KBM-7 (cell line): ENCODE measurements at regions not wholly inside any gene's neighbourhood (a gene's known extent, or its start where the extent isn't known, plus 50 kb on each side); places are given as distances from the start of the nearest gene placed in this dataset.
"Not testable (repeated sequence)": the region's sequence is repeated elsewhere in the genome, so short reads cannot be mapped to it uniquely, and the experiment has no call there.

Source experiments
- DNase-seq: peaks from one replicate; pipeline ENCODE4 v3.0.0-alpha.2; 2015
- in situ Hi-C: fragments of 300-500 bp; cut with MboI; formaldehyde crosslinking; loops from 2 replicates; pipeline ENCODE4 v1.14.3; 2020; ENCODE audit warnings: low sequenced_read_pairs, low pct_unique_long_range_greater_than_20kb, mixed read lengths

DNA sequence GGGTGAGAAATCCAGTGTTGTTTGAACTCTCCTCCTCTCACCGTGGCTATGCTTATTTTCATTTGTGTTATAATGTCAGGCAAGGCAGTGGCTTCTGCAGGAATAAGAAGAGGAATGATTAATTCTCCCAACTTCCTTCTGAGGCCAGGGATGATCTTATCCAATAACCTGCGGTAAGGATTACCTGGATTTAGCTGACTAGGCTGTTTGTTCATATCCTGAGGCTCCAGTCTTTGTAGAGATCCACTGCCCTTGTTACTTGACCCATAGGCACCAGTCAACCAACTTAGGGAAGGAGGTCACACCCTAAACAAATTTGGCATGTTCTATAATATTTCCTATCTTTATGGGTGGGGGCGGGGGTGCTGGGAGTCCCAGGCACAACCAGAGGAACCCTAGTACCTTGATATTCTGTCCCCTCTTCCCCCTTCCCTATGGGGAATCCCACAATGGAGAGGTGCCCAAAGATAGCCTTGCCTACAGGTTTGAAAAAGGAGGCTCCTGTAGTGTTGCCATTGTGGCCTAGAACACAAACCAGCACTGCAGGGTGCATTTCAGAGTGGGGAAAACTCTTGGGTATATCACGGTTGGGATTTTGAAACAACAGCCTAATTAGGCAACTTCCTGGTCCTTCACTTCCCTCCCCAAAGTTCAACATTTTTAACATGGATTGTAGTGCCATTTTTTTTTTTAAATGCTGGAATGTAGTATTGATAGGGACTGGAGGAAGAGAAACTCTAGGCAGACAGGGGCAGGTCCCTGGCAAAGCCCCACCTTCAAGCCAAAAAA, 977.5 kb upstream of the SPRY2 start:
- DNase-seq: no peak
- in situ Hi-C loops: no loop called here

DNA sequence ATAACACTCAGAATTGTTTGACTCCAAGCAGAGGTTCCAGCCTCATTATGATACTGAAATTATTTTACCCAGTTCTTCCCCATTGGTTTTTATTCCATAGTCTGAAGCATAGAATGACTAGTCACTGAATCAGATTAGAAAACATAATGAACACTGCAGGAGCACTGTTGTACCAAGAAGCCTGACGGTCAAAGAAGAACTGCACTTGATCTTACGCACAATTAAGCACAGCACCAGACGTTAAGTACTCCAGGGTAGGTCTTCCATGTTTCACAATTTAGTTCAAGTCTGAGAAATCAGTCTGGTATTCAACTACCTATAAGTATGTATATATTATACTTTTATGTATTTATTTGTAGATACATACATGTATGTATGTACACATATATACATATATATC, 973.5 kb upstream of the SPRY2 start:
- in situ Hi-C loops: no loop called here
- no peak for DNase-seq

DNA sequence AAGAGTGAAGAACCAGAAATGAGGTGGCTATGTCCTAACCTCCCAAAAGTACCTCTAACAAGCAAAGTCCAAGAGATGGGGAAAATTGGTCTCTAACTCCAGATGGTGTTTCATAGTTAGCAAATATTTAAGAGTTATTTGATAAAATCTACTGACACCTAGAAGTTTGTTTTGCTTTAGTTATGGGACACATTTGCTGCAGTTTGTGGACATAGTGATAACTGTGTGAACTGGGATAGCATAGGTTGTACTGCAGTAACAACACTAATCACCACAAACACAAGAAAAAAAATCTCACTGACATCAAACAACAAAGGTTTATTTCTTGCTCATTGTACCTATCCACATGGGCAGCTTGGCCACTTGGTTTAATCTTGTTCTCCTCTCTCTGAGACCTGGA, 965.0 kb upstream of the SPRY2 start:
- DNase-seq: no peak
- in situ Hi-C loops: no loop called here

DNA sequence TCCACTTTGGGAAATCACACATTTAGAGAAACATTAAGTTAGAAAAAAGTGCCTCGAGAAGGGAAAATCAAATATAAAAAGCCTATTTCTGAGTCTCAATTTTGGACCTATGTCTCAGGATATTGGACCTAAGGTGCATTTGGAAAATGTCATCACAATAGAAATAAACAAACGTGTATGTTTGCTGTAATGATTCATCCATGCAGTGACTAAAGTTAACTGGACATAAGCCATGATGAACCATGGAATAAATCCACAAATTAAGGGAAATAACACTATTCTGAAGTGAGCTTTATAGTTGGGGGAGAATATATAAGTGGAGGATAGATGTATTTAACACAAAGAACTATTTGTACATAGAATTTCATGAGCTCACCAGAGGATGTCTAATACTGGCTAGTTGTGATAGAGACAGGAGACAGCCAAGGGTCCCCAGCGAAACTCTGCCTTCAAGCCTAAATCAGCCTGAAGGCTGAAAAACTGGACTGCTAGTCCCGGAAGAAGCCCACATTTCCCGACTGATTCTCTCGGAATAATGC, 963.3 kb upstream of the SPRY2 start:
- no peak for DNase-seq
- in situ Hi-C loops: no loop called here

DNA sequence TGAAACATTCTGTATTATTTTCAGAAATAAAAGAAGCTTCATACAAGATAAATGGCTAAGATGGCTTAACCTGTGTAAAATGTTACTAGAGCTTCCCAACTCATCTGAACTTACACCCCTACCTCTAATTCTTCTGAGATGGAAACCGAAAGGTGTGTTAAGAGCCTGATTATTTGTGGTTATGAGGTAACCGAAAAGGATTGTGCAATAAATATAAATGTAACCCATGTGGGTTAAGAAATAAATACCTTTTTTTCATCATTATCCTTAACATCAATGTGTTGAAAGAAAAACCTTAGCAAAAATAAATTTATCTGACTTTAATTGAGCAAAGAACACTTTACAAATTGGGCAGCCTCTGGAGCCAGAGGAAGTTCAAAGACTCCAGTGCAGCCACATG, 961.8 kb upstream of the SPRY2 start:
- in situ Hi-C loops: no loop called here
- DNase-seq: no peak

DNA sequence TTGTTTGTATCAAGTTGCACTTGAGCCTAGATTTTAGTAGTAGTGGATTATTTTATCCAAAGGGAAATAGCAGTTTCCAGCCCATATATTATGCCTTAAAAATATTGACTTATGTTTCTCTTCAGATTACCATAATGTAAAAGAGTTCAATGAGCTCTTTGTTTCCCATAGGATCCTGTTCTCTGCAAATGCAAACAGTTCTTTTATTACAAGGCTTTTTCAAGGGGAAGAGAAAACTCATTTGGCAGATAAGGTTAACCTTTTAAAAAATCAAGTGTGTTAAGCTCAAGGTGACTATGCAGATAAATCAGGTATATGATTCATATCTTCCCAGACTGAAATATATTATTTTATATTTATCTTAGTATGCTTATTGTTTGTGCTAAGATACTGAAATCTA, 961.2 kb upstream of the SPRY2 start:
- DNase-seq: no peak
- in situ Hi-C loops: no loop called here

DNA sequence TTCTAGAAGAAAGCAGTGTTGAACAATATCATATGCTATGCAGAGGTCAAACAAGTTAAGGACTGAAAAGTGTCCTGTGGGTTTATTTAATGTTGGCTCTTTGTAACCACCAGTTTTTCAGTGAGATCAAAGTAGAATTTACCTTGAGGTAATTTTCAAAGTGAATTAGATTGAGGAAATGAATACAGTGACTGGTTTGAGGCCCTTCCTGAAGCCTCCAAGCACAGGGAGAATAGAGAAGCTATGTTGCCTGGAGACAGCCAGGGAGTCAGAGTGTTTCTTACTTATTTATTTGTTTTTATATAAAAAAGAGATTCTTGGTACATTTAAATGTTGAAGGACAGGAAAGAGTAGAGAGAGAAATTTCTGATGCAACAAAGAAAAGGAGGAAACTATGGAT, 954.3 kb upstream of the SPRY2 start:
- in situ Hi-C loops: no loop called here
- DNase-seq: no peak

DNA sequence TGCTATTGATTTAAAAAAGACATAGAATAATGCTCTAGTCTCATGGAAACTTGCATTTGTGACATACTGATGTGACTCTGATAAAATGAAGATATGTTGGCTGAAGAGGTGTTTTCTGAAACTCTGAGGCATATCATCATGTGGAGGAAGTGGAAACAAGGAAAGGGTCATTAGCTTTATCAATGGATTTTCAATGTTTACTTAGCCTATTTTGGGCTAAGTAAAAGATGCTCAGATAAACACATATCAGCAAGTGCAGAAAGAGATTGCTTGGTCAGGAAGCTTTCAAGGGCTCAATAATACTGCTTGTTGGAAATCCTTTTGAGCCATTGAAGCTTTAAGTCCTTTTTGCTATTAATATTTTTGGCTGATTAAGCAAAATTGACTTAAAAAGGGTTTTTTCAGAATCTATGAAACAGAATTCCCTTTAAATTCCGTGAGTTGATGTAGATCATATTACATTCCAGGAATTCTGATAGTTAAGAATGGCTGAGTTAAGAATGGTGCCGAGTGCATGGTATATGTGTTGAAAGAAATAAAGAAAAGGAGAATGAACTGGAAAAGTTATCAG, 952.8 kb upstream of the SPRY2 start:
- in situ Hi-C loops: no loop called here
- no peak for DNase-seq

DNA sequence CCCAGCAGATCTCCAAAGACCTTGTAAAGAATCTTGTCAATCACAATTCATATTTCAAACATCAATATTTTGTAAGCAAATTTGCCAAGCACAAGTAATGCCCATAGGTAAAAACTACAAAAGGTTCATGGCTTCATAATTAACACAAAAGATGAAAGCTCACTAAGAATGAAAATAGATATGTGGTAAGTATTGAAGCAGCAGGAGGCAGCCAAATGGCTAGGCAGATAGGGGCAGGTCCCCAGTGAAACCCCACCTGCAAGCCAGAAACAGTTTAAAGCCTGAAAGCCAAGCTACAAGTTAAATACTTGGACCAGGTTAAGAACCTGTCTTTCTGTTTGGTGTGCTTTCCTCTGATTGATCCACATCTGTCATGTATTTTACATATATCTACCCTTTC, 942.6 kb upstream of the SPRY2 start:
- in situ Hi-C loops: no loop called here
- DNase-seq: no peak

DNA sequence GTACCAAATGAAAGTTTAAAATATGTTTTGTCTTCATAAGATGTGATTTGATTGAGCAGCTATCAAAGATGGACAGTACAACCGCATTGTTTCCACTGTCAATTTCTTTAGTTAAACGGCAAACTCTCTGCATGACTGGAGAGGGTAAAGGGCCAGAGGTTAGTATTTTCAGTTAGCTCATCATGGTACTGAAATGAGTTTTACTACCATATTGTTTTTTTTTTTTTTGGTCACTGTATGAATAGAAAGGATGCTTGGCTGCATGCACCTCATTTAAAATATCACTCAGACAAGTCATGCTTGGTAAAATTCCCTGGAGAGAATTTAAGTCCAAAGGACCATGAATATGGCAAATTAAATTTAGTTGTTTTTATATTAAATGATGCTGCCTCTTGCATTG, 942.1 kb upstream of the SPRY2 start:
- in situ Hi-C loops: no loop called here
- DNase-seq: no peak

DNA sequence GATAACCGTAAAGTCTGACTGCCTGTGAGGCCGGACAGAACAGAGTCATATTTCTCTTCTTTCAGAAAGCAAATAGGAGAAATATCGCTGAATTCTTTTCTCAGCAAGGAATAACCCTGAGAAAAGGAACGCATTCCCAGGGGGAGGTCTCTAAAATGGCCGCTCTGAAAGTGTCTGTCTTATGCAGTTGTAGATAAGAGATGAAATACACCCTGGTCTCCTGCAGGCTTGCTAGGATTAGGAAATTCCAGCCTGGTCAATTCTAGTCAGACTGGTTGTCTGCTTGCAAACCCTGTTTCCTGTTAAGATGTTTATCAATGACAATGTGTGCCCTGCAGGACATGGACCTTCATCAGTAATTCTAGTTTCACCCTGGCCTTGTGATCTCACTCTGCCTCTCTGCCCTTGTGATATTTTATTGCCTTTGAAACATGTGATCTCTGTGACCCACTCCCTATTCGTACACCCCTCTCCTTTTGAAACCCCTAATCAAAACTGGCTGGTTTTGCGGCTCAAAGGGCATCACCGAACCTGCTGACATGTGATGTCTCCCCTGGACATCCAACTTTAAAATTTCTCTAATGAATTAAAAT, 934.8 kb upstream of the SPRY2 start:
- in situ Hi-C loops: no loop called here
- no peak for DNase-seq

DNA sequence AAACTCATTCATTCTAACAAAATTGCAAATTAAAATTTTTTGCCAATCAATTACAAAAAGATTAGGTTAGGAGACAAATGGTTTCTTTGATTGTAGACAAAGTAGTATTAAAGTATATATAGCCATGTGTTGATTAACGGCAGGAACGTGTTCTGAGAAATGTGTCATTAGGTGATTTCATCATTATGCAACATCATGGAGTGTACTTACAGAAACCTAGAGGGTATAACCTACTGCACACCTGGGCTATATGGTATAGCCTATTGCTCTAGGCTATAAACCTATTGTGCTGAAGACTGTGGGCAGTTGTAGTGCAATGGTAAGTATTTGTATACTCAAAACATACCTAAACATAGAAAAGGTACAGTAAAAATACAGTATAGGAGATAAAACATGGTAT, 906.8 kb upstream of the SPRY2 start:
- no peak for DNase-seq
- in situ Hi-C loops: no loop called here

DNA sequence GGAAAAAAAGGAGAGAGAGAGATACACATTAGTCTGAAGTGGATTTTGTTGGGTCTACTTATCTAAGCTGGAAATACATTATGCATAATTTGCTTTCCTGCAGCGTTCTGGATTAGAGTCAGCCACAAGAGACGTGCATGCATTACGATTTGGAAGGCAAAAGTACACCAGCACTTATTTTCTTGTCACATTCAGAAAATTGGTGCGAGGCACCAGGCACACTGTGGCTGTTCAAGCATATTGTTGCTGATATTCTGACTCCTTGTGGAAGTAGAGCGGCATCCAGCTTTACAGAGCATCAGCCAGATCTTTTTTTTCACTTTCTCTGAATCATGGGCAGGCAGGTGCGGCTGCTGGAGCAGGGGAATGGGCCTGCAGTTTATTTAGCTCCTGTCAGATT, 905.6 kb upstream of the SPRY2 start:
- no peak for DNase-seq
- in situ Hi-C loops: no loop called here

DNA sequence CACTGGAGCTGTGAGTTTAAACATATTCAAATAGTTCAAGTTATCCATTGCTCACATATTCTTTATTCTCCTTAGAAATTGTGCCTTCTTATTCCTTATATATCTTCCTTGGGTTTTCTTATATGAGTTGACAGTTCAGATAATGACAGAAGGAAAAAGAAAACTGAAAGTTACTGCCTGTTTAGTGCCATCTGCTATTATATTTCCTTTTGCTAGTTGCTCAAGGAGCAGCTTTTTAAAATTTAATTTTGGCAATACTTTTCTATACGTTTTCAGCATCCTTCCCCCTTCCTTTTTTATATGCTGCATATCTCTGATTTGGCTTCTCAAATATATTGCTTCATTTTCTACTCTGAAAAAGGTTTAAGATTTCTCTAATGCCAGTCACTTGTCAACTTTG, 903.1 kb upstream of the SPRY2 start:
- no peak for DNase-seq
- in situ Hi-C loops: no loop called here

DNA sequence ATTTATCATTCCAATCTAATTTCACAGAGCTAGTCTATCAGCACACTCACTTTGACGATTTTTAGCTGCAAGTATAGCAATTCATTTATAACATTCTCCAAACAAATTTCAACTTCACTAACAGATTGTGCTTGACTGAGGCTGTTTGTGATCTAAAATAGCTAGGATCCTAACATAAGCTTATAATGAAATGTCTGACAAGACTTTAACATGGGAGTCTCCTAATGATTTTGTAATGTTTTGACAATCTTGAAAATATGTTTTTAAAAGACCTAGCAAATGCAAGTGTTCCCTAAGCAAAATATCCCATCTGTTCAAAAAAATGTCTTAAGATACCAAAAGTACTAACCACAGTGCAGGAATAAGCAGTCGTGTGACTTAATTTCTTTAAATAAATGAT, 889.5 kb upstream of the SPRY2 start:
- in situ Hi-C loops: no loop called here

DNA sequence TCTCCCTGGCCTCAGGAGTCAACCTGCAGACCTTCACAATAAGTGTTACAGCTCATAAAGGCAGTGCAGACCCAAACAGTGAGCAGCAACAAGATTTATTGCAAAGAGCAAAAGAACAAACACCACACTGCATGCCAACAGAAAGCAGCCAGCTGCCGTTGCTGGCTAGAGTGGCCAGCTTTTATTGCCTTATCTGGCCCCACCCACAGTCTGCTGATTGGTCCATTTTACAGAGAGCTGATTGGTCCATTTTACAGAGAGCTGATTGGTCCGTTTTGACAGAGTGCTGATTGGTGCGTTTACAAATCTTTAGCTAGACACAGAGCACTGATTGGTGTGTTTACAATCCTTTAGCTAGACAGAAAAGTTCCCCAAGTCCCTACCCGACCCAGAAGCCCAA, 885.9 kb upstream of the SPRY2 start:
- in situ Hi-C loops, DNase-seq: not testable (repeated sequence)

More for the DNA sequence above, 889.5 kb upstream of the SPRY2 start:
- no peak for DNase-seq

DNA sequence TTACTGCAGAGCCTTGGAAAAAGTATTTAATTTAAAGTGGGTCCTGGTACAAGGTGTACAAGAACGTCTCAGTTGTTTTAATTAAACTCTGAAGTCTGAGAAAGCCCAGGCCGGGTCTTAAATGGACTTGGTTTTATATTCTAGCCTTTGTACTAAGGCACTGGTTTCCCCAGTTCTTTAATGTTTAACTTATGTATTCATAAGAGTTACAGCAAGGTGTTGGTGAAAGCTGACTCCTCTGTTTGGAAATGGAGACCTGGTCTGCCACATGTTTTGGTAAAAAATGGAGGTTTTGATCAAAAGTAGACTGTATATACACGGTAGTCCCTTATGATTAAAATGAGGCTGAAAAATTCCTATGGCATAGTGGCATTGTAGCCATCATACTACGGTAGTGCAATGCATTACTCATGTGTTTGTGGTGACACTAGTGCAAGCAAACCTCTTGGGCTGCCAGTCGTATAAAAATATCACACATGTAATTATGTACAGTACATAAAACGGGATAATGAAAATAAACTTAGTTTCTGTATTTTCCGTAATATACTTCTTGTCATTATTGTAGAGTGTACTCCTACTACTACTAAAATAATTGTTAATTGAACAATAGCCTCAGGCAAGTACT, 883.4 kb upstream of the SPRY2 start:
- in situ Hi-C loops: no loop called here
- DNase-seq: no peak

DNA sequence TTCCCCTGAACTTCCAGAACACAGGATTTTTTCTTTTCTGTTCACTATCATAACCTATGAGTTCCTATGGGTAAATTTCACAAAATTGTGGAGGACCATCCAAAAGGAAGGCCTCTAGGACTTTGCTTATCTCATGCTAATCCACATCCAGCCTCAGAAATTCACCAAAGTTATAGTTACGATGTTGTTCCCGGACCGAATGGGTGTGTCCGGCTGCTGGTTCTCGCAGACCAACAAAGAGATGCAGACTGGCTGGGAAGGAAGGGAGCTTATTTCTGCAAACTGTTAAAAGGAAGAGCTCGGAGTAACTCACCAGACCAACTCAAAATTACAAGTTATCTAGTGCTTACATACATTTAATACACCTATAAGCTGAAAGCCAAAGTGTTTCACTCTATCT, 882.9 kb upstream of the SPRY2 start:
- in situ Hi-C loops: no loop called here
- no peak for DNase-seq

DNA sequence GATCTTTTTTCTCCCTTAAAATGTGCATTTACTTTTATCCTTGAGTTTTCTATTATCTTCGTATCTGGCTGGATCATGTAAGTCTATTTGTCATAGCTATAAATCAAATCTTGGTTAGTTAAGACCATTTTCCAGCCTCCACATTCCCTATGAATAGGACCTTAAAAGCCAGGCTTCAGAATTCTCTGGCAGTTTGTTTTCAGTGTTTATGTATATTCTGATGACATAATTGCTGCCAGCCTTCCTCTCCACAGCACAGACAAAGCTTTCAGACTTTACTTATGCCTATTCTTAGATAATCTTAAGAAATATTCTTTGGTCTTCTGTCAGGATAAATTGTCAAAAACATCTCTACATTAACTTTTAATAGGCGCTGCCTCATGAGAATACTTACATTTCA, 870.8 kb upstream of the SPRY2 start:
- in situ Hi-C loops: no loop called here
- no peak for DNase-seq

DNA sequence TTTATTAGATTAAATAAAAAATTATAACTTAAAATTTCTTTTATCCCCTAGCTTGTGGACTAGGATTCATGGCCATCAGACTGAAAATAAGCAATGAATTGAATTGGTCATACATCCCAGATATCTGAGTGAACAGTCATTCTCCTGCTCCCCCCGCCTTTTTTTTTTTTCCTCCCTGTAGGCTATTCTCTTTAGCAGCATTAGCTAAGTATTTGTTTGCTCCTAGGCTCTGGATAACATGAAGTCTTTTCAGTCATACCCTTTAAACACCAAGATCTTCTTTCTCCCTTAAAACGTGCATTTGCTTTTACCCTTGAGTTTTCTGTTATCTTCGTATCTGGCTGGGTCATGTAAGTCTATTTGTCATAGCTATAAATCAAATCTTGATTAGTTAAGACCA, 866.7 kb upstream of the SPRY2 start:
- DNase-seq: no peak
- in situ Hi-C loops: no loop called here
